ENCODE measurements at regions not wholly inside any gene's neighbourhood (a gene's known extent, or its start where the extent isn't known, plus 50 kb on each side); places are given as distances from the start of the nearest gene placed in this dataset.

DNA sequence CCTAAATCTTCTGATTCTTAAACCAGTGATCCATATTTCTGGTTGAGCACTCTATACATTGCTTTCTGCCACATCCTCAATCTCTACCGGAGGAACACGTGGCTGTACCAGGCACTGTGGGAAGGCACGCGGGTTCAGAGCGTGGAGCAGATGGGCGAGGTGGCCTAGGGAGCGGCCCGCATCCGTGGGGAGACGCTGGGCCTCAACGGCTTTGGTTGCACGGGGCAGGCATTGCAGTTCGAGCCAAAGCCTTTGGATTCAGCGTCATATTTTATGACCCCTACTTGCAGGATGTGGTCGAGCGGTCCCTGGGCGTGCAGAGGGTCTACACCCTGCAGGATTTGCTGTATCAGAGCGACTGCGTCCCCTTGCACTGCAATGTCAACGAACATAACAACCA lies 197.2 kb upstream of the RGMB start:
- H3K9me3 Mint-ChIP-seq, result no peaks in the 10 kb centered on the region
- no peak overlapping the region for H3K4me3 Mint-ChIP-seq
- TF ChIP-seq, protein P1, sequence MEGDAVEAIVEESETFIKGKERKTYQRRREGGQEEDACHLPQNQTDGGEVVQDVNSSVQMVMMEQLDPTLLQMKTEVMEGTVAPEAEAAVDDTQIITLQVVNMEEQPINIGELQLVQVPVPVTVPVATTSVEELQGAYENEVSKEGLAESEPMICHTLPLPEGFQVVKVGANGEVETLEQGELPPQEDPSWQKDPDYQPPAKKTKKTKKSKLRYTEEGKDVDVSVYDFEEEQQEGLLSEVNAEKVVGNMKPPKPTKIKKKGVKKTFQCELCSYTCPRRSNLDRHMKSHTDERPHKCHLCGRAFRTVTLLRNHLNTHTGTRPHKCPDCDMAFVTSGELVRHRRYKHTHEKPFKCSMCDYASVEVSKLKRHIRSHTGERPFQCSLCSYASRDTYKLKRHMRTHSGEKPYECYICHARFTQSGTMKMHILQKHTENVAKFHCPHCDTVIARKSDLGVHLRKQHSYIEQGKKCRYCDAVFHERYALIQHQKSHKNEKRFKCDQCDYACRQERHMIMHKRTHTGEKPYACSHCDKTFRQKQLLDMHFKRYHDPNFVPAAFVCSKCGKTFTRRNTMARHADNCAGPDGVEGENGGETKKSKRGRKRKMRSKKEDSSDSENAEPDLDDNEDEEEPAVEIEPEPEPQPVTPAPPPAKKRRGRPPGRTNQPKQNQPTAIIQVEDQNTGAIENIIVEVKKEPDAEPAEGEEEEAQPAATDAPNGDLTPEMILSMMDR (IDR thresholded peaks at IDR 0.05), result no peak
- peaks cover 19% of the 10 kb centered on the region for H3K4me1 Mint-ChIP-seq (ENCODE audit: low read depth)
- DNase-seq, result no peak
- H3K36me3 Mint-ChIP-seq (ENCODE audit: low read depth), result peaks cover 4% of the 10 kb centered on the region; the same call in 1 of the 2 replicates
- H3K27ac Mint-ChIP-seq, result no peak overlapping the region
- H3K27me3 Mint-ChIP-seq (ENCODE audit: insufficient read depth), result no peaks in the 10 kb centered on the region

DNA sequence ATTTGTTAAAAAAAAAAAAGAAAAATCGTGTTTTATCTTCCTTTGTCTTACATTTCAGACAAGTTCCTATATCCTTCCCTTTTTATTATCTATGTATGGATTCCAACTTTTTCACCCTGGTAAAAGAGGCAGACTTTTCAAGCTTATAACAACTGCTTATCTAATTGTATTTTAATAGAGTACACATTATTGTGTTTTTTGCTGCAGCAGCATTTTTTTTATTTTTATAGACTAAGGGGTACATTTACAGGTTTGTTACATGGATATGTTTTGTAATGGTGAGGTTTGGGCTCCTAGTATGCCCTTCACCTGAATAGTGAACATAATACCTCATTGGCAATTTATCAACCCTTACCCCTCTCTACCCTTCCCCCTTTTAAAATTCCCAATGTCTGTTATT lies 195.0 kb upstream of the RGMB start:
- Mint-ChIP-seq H3K27ac (no peak overlapping the region), H3K4me3 (no peak overlapping the region), H3K36me3 (ENCODE audit: low read depth) (peaks cover 4% of the 10 kb centered on the region; the same call in 1 of the 2 replicates), H3K9me3 (no peaks in the 10 kb centered on the region), H3K27me3 (ENCODE audit: insufficient read depth) (no peaks in the 10 kb centered on the region), H3K4me1 (ENCODE audit: low read depth) (peaks cover 23% of the 10 kb centered on the region)
- TF ChIP-seq, protein P1 (IDR thresholded peaks at IDR 0.05), result no peak
- no peak for DNase-seq

DNA sequence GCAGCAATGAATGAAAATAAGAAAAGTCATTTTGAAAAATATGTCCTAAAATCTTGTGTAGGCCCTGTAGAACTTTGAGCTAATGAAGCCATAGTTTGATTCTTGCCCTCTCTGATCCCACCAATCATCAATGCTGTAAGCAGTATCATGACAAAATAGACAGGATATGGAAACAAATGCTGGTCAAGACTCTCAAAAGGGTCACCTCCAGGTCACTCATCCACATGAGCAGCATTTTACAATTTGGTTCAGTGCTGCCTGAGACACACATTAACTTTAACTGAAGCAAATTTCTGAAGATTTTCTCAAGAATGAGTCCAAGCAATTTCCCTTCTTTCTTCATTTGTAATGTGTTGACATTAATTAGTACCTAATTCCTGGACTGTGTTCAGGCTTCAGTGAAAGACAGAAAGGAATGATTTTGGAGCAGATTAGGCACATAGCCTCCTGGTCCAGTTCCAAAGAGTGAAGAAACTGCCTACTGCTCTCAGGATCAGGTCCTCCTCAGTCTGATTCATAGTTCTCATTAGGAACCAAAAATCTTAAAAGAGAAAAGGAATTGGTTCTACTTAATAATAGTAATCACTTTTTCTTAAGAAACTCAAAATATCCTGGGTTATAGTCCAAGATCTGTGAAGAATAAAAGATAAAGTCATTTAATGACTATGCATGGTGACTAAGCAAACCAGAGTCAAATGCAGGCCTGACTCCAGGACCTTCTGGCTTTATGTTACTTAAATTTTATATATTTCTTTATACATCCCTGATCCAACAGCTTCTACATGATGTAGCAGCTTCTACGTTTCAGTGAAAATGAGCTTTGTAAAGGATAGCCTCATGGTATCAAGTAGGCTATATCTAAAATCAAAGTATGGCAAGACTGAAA lies 192.1 kb upstream of the RGMB start:
- TF ChIP-seq, protein P1 (IDR thresholded peaks at IDR 0.05), result no peak
- no peaks in the 10 kb centered on the region for H3K9me3 Mint-ChIP-seq
- no peaks in the 10 kb centered on the region for H3K27me3 Mint-ChIP-seq (ENCODE audit: insufficient read depth)
- DNase-seq, result peak; percentile 61
- peaks cover 32% of the 10 kb centered on the region for H3K4me1 Mint-ChIP-seq (ENCODE audit: low read depth)
- H3K27ac Mint-ChIP-seq, result peak overlapping the region; percentile 73
- H3K4me3 Mint-ChIP-seq, result peak overlapping the region; percentile 16
- no peaks in the 10 kb centered on the region for H3K36me3 Mint-ChIP-seq (ENCODE audit: low read depth)

DNA sequence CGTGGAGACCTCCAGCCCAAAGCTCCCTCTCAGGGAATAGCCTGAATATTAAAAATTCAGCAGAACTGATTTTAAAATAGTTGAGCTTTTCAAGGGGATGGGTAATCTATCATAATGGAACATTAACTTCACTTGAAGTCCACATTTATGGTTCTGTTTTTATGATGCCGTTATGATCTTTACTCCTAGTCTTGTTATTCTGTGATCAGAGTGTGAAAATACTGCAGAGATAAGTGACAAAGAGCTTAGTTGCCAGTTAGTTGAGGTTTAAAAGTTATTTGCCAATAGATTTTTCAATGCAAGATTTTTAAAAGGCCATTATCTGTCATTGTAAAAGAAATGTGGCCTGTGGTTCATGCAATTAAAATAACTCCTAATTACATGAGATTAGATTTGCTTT lies 189.9 kb upstream of the RGMB start:
- H3K4me1 Mint-ChIP-seq (ENCODE audit: low read depth), result peaks cover 36% of the 10 kb centered on the region
- TF ChIP-seq, protein P1 (IDR thresholded peaks at IDR 0.05), result no peak
- H3K4me3 Mint-ChIP-seq, result no peak overlapping the region
- no peak overlapping the region for H3K27ac Mint-ChIP-seq
- H3K27me3 Mint-ChIP-seq (ENCODE audit: insufficient read depth), result no peaks in the 10 kb centered on the region
- no peaks in the 10 kb centered on the region for H3K36me3 Mint-ChIP-seq (ENCODE audit: low read depth)
- DNase-seq, result no peak
- no peaks in the 10 kb centered on the region for H3K9me3 Mint-ChIP-seq

DNA sequence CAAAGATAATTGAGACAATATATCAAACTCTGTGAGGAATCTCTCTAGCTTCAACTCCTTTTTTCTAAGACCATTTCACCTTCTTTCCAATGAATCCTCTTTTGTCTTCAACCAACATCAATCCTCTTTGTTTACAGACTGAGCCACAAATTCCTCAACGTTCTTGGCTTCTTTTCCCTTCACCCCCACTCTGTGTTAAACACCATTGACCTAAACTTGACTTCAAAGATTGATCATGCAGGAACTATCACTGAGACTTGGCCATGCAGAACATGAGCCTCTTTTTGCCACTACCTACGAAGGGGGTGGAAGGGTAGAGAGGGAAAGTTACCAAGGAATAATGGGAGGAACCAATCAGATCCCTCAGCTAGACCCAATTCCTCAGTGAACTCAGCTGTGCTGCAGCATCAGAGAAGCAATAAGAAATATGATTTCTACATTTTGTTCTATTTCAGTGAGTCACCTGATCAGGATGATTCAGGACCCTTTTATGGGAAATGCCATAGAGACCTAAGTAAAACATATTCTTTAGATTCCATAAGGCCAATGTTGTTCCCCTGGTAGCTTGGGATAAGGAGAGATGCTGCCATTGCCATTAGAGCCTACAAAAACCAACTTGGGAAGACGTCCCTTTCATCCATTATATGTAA lies 187.7 kb upstream of the RGMB start:
- H3K9me3 Mint-ChIP-seq, result peaks cover 5% of the 10 kb centered on the region; the same call in 1 of the 2 replicates
- no peak overlapping the region for H3K27ac Mint-ChIP-seq
- peaks cover 35% of the 10 kb centered on the region for H3K4me1 Mint-ChIP-seq (ENCODE audit: low read depth)
- DNase-seq, result no peak
- H3K36me3 Mint-ChIP-seq (ENCODE audit: low read depth), result peaks cover 5% of the 10 kb centered on the region
- TF ChIP-seq, protein P1 (IDR thresholded peaks at IDR 0.05), result no peak
- H3K27me3 Mint-ChIP-seq (ENCODE audit: insufficient read depth), result no peaks in the 10 kb centered on the region
- H3K4me3 Mint-ChIP-seq, result no peak overlapping the region

Data from HFFc6 (cell line).